Left renal cortex interstitium (tissue), 4 donors: ENCODE measurements at regions not wholly inside any gene's neighbourhood (a gene's known extent, or its start where the extent isn't known, plus 50 kb on each side); places are given as distances from the start of the nearest gene placed in this dataset.

Source experiments
- DNase-seq, 4 donors: peaks; one replicate each; pipeline ENCODE4 v3.0.0-alpha.2; 2013; ENCODE audit warnings: low read depth in 4 of 4, low spot score in 2 of 4, missing footprints in 1 of 4

- DNase-seq = no peak
Measured at GRCh38 chr2:133835821-133836619, 267.8 kb upstream of the NCKAP5 start.

- DNase-seq = no peak
Measured at GRCh38 chr2:133836691-133837345, 268.6 kb upstream of the NCKAP5 start.

DNA sequence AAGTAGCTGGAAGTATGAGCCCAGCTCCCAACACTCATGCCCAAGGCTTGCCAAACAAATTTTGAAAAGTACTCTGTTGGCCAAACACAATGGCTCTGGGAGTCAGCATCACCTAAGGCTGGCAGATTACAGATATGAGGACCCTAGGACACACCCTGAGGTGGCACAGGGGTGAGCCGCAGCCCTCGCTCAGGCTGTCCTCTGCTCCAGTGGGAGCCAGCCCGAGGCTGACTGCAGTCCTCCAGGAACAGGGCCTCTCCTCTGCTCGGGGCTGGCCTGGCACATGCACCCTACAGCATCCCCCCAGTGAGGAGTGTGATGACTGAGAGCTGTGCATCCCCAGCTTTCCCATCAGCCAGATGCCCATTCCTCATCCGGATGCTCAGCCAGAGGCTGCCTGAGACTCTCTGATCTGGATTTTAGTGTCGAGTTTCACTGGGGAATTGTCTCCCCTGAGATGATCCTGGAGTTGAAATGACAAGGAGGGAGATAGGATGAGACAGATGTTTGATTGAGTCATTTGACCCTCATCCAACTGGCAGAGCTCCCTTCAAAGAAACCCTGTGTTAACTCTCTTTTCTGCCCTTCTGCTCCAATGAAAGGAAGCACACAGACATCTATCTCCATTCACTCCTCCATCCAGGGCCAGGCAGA is 269.3 kb upstream of the NCKAP5 start:
- DNase-seq = no peak

GRCh38 chr2:133838642-133839365 is 270.5 kb upstream of the NCKAP5 start:
- no peak for DNase-seq

- no peak for DNase-seq
Measured at GRCh38 chr2:133839677-133840076, 271.4 kb upstream of the NCKAP5 start.

DNA sequence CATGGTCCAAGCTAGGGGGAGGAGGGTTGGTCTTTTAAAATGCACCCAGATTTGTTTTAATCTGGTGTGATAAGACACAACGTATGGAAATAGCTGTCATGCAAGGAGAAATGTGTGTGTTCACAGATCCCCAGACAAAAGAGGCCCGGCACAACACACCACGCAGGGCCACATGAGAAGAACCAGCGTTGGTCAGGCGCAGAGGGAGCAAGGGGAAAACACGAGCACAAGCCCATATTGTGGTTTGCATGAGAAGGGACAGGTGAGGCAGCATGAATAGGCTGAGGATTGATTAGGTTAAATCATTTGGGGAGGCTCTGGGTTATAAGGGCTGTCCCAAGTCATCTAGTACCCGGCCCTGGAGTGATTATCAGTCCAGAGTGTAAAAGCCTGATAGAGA is 272.5 kb upstream of the NCKAP5 start:
- no peak for DNase-seq

DNA sequence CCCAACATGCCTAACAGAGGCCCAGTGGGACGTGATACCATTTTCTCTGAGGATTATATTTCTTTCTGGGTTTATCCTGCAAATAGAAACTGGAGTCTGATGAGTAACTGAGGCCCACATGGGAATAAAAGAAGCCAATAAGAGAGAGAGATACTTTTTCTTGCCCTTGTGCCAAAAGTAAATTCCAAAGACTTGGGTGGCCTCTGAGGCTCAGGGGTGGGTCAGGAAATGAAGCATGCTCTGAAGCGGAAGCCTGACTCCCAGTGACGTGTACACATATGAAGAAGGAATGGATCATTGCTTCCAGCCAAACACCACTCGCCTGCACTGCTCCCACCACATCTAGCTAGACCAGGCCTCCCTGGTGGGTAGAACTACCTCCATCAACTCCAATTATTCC is 273.6 kb upstream of the NCKAP5 start:
- DNase-seq = no peak

- no peak for DNase-seq
Measured at GRCh38 chr2:133842446-133842845, 274.2 kb upstream of the NCKAP5 start.

DNA sequence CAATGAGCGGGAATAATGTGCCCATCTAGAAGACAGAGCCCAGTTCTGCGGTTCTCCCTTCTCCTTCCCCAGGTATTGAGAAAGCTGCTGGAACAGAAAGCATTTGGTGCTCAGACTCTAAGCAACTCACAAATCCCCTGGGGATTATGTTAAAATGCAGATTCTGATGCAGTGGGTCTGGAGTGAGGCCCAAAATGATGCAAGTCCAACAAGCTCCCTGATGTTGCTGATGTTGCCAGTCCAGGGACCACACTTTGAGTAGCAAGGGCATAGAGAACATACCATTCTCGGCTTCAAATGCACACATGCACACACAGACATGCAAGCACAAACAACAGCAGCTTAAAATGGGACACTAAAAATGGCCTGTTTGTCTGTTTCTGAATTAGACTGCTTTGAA is 274.8 kb upstream of the NCKAP5 start:
- no peak for DNase-seq

GRCh38 chr2:133843551-133843950 is 275.3 kb upstream of the NCKAP5 start:
- no peak for DNase-seq

GRCh38 chr2:133844214-133844892 is 276.1 kb upstream of the NCKAP5 start:
- DNase-seq = peak in 3 of 4 donors; percentile 30 to 55 (median 45)

DNA sequence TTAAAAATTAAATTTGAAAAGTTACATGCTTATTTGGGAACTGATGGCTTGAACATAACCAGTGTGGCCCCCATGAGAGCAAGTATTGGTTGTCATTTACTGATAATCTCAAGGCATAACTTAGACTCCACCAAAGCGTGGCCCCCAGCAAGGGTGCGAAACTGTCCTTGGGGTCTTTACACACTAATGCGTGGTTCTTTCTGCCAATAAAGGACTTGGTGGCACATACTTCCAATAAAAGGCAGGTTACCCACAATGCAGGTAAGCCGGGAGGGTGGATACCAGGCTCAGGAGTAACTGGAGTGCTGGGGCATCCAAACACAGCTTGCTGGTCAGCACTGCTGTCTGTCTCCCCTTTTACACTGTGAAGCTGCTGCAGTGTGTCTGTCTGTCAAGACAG is 278.2 kb upstream of the NCKAP5 start:
- DNase-seq = no peak

DNA sequence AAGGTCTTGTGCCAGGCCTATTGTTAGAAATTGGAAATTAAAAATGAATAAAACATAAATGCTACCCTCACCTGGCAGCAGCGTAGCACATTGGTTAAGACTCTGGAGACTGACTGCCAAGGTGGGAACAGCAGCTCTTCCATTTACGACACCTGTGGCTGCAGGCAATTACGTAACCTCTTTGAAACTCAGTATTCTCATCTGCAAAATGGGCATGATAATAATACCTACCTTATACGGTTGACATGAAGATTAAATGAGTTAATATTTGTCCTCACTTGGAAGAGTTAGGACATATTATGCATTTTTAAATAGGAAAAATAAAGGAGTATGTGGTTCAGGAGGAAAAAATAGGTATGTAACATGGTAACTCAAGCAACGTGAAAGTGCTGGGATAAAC is 279.3 kb upstream of the NCKAP5 start:
- no peak for DNase-seq

DNA sequence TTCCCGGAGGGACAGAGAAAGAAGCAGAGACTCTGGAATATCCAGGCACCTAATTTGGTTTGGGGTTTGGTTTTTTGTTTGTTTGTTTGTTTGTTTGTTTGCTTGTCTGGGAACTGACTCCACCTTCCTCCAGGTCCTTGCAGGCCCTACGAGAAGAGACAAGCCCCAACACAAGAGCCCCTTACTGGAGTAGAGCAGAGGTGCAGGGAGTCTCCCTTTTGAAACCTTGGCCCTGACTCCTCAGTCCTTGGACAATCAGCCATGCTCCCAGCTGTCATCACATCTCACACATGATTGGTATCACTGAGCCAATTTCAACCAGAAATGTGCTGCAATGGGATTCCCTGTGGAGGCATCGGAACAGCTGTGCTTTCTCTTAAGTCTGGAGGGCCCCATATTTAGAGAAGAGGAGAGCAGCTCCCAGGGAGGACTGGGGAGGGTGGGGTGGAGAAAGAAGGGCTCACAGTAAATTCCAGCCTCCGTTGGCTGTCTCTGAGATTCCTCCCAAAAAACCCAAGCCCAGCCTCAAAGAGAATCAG is 279.9 kb upstream of the NCKAP5 start:
- DNase-seq = no peak

DNA sequence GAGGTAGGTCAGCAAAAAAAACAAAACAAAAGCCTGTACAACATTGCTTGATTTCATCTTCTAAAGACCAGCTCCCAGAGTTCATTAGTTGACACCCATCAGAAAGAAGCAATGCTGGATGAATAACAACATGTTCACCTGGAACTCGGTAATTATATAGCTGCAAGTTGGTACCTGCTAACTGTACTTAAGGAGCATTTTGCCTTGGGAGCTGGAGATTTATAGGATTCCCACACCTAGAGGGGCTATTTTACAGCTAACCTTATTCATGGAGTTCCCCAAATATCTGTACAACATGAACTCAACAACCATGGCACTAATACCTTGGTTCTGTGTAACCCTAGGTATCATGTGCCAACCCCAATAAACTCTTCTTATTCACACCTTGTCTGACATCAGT is 281.1 kb upstream of the NCKAP5 start:
- no peak for DNase-seq

GRCh38 chr2:133854603-133855200 is 286.4 kb upstream of the NCKAP5 start:
- no peak for DNase-seq

DNA sequence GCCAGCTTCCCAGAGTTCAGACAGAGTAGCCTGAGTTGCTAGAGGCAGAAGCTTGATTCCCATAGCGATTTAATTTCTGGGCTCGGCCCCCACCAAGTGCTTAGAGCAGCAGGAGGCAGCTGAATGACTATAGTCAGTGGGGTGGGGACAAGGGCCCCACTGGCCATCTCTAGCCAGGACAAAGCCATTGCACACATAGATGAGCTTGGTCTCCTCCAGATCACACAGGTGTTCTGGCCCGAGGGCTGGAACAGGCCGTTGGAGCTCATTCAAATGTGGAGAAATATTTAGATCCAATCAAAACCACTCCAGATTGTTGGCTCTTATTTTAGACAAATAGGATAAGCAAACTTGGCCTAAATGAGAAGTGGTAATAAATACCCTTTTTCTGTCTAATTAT is 287.3 kb upstream of the NCKAP5 start:
- no peak for DNase-seq

DNA sequence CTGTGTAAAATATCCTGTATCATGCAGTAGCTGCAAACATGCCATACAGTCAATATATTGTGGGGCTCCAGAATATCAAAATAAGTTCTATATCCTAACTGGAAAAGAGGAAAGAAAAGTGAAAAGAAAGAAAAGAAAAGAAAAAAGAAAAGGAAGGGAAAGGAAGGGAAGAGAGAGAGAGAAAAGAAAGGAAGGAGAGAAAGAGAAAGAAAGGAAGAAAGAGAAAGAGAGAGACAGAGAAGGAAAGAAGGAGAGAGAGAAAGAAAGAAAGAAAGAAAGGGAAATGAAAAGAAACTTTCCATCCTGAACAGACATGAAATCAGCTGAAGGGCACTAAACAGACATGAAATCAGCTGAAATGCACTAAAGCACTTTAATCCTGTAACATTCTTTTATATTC is 288.4 kb upstream of the NCKAP5 start:
- DNase-seq = no peak

GRCh38 chr2:133859578-133859977 is 291.3 kb upstream of the NCKAP5 start:
- DNase-seq = no peak

DNA sequence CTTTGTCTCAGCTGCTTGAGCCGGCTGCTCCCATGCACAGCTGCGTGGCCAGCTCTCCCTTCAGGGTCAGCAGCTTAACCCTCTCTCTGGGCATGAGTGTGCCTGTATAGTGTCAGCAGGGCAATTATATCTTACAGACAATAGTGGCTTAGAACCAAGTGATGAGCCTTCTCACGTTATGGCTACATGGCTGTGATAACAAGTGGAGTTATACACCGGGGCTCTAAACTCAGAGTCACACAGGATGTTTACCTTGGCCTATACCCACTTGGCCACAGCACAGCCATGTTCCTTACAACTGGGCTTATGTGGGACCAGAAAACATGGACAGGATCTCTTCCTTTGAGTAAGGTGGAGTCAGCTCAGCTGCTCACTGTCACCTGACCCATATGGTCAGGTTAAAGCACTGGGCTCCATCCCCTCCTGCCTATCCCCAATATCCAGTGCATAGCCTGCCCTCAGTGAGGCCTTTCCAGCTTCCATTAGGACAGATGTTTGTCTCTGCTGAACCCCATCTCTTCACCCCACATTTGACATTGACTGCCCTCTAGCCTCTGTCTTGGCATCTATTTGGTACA is 294.2 kb upstream of the NCKAP5 start:
- no peak for DNase-seq
